SK-N-MC (cell line): ENCODE measurements at regions not wholly inside any gene's neighbourhood (a gene's known extent, or its start where the extent isn't known, plus 50 kb on each side); places are given as distances from the start of the nearest gene placed in this dataset.

ENCODE experiments used
- EZH2 ChIP-seq: fragments of 200-600 bp; sonication (generic); IDR thresholded peaks from one replicate; pipeline ENCODE4 v1.6.1; 2017; ENCODE audit warnings: antibody characterized with exemption
- FOXP2 ChIP-seq: optimal IDR thresholded peaks from 2 replicates; pipeline ENCODE3; 2011; ENCODE audit warnings: mild to moderate bottlenecking, moderate library complexity; ENCODE audit not compliant: insufficient read depth; ENCODE audit errors: extremely low read length, control extremely low read depth
- POLR2AphosphoS5 ChIP-seq: IDR thresholded peaks from 2 replicates; pipeline ENCODE4 v1.6.1; 2012; ENCODE audit warnings: mild to moderate bottlenecking, low read depth, low read length, borderline replicate concordance

- TF ChIP-seq EZH2, result no peak
- TF ChIP-seq POLR2AphosphoS5, result no peak
- TF ChIP-seq FOXP2, result no peak
Measured at GRCh38 chr7:84647797-84648757, 453.5 kb upstream of the SEMA3A start.
